Amniotic stem cell (primary cell): ENCODE measurements at regions not wholly inside any gene's neighbourhood (a gene's known extent, or its start where the extent isn't known, plus 50 kb on each side); places are given as distances from the start of the nearest gene placed in this dataset.
"Not testable (repeated sequence)": the region's sequence is repeated elsewhere in the genome, so short reads cannot be mapped to it uniquely, and the experiment has no call there.

Source experiments
- DNase-seq: peaks from one replicate; lab custom pipeline; 2025; lab: John Stamatoyannopoulos, UW

DNA sequence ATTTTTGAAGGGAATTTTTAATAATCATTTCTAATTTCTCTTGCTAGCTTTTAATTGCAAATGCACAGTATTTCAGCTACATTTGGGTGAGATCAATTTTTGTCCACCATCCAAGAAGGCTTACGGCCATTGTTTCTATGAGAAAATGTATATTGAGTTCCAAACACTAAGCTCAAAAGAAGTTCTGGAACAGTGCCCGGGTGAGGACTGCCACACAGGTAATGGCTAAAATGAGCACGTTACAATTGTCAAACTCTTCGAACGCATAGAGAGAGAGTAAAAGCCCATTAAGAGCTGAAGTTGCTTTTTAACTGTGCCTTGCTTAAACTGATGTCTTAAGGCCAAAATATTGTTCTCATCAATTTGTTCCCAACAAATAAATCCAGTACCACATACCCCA lies 755.0 kb downstream of the DIAPH3 start:
- DNase-seq, result no peak

DNA sequence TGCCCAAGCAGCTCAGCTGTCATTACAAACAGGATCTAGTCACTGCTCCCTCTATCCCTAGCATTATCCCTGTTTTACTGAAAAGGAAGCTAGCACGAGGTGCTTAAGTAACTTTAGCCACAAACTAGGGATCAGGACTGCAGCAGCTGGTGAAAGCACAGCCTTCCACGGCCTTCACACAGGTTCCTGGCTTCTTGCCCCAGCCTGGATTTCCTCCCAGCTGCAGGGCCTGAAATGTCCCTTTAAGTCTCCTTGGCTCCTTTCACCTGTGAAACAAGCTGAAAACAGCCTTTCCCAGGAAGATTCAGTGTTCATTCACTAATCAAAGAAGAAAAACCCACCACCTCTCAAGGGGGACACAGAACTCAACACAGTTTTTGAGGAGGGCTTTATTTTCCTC lies 754.5 kb downstream of the DIAPH3 start:
- no peak for DNase-seq

DNA sequence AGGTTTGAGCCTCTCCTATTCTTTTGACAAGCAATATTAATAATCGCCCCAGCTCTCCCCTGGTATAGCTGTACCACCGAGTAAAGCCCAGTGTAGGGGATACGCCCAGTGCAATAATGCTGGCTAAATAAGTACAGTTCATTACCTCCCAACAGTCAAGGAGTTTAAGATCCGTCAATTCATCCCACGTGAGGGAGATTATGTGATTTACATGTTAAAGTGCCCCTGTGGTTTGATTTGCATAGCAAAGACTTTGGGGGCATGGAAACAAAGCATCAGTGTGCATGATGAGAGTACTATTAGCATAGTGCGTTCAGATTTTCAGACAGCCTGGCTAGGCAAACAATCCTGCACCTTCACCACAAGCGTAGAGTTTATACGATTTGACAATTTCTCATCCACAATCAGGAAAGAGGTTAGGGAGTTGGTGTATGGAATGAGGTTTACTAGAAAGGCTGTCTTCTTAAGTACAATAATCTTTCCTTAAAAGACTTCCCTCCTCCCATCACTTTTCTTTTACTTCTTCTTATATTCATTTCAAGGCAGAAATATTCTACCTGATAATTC lies 754.0 kb downstream of the DIAPH3 start:
- no peak for DNase-seq

DNA sequence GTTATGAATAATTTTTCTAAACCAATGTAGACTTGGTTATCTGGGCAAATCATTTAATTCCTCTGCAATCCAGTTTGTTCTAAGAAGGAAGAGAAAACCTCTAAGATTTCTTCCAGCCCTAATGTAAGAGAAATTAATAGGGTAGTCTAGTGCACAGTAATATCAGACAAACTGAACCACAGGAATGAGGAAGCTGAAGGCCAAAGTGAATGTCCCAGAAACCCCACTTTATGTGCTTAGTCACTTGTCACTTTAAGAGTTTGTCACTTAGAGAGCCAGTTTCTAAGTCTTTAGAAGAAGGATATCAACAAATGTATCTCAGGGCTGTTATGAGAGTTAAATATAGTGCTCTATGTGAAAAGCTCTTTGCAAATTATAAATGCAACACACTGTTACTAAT lies 750.6 kb downstream of the DIAPH3 start:
- DNase-seq, result no peak

DNA sequence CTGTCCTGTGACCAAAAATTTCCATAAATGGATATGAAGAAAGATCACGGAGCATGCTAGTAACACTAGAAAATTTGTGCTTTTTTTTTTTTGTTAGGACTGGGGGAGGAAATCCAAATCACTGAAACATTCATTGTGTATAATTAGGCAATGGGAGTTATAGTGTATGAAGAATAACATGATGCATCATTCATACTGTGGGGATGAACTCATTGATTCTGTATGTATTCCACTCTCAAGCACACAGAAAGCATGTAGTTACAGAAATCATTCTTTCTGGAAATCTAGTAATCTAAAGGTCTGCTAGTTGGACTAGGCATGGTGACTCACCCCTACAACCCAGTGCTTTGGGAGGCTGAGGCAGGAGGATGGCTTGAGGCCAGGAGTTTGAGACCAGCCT lies 749.7 kb downstream of the DIAPH3 start:
- no peak for DNase-seq

DNA sequence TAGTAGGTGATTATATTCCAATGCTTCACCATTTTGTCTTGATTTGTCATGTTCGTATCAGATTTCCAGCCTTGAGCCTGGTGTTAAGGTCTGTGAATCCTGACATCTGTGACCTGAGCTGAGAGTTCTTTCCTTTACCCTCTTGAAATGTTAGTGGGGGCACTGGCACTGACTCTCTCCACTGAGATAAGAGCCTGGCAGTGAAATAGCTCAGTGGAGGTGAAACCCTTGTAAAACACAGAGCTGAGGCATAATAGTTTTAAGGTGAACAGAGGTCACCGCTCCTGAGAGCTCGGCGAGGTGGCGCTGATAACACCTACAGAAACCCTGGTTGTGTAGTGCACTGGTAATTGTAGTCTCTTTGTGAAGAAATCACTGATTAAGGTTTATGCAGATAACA lies 748.2 kb downstream of the DIAPH3 start:
- DNase-seq, result no peak

DNA sequence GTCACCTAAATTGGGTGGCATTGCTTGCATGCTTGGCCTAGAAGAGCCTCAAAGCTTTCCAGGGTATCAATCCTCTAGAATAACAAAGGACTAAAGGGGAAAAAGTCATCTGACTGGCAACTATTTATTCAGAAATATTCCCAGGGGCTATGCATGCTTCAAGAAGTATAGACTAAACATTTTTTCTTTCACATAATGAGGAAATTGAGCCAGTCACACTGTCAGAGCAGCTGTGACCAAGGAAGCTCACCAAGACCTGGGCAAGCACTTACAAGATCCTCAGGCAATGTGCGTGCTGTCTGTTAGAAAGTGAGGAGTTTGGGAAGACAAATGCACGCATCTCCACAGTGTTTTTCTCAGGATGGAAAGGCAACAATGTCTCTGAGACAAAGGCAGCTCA lies 747.2 kb downstream of the DIAPH3 start:
- no peak for DNase-seq

DNA sequence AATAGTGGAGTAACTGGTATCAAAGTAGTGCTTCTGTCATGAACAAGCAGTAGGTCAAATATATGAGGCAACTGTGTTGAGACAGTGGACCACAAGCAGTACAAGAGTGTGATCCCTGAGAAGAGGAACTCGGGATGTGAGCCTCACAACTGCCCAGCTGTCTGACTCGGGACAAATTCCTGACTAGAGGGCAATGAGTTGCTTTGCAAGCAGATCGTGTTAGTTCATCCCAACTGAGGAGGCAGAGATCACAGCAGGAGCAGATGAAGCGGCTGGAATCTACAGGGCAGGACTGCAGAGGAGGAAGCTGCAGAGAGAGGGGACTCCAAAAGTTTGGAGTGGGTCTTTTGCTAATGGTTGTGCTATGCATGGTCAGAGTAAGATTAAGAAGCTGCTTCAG lies 741.1 kb downstream of the DIAPH3 start:
- no peak for DNase-seq

DNA sequence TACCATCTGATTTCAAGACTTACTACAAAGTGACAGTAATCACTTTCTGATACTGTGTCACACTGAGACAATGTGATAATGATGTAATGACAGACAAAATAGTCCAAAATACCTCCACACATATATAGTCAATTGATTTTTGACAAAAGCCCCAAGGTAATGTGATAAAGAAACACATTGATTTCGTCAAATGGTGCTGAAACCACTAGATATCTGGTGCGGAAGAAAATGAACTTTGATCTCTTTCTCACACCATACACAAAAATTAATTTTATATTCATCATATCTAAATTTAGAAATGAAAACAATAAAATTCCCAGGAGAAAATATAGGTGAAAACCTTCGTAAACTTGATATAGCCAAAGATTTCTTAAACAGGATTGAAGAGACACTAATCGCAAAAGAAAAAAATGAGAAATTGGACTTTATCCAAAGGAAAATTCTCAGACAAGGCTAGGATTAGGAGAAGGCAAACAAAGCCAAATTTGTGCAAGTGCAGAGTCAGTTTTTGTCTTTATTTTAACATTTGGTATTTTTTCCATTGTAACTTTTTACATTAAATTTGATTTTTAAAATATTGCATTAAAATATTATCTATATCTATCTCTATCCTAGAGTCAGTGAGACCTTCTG lies 739.9 kb downstream of the DIAPH3 start:
- DNase-seq, result no peak

DNA sequence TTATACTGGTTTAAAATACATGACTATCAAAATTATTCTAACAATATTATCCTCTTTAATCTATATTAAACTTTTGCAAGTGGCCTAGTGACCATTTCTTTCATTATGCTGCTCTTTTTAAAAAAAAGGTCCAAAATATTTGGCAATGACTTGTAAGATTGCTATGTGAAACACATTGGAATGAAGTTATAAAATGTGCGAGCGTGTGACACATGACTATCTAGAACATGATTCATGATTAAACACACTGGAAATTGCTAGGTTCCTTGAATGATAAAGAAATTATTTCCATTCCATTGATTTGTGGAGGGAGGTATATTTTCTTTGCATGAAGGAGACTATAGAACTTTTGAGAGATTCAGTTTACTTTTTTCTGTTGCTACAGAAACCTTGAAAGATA lies 739.1 kb downstream of the DIAPH3 start:
- DNase-seq, result peak; percentile 26

DNA sequence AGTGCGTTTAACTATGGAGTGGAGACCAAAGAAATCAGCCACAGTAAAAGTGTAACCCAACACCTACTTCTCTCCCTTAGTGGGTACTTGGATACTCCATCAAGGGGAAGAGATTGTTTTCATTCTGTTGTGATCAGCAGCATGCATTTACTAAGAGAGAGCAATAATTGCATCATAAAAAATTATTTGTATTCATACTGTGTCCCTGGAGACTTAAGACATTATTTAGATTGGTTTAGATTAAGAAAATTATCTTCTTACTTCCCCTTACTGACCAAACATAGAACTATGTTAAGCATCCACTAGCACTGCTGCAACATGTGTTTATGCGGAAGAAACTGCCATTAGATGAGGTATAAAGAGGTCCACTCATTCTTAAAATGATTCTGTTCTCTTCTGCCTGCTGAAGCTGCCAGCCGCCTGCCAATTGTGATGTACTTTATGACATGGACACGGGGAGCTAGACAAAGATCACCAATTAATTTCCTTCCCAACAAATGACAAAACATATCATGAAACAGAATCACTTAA lies 738.5 kb downstream of the DIAPH3 start:
- DNase-seq, result no peak

DNA sequence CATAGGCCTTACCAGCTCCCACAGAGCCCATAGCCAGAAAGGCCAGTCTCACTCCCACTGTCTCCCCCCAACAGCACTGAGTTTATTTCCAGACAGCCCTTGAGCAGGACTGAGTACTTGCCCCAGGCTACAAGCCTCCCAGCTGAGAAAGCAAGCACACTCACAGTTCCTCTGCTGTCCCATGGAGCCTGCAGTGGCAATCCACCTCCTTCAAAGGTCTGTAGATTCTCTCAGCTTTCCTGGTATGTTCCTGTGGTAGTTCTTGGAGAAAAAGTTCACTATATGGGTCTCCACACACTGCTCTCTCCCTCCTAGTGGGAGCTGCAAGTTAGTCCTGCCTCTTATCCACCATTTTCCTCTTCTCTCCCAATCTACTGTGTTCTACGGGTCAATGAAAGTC lies 728.7 kb downstream of the DIAPH3 start:
- no peak for DNase-seq

DNA sequence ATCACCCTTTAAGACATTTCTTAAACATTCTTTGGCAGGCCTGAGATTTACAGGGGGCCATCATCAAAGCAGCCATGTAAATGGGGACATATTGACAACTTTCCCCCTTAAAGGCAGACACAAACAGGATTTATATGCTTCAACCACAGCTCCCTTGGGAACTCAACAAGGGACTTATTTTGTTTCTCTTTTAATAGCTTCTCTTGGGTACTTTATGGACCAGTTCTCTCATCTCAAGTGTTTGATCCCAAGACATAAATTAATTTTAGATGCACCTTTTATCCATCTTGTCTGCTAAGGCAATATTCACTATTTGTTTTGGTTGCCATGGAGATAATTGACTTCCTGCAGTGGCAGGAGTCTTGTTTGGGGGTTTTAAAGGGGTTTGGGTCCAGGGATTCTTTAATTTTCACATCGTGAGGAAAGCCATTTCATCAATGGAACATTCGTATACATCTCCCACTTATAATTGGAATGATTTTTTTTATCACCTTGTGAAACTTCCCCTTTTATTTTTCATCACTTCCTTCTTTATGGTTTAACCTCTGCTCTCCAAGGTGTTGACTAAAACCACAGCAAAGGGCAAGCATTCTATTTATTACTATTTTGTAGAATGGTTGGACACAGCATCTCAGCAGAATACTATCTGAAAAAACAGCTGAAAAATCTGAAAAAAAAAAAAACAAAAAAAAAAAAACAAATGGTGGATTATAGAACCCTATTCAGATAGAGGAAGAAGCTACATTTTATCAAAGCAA lies 726.0 kb downstream of the DIAPH3 start:
- DNase-seq, result no peak

DNA sequence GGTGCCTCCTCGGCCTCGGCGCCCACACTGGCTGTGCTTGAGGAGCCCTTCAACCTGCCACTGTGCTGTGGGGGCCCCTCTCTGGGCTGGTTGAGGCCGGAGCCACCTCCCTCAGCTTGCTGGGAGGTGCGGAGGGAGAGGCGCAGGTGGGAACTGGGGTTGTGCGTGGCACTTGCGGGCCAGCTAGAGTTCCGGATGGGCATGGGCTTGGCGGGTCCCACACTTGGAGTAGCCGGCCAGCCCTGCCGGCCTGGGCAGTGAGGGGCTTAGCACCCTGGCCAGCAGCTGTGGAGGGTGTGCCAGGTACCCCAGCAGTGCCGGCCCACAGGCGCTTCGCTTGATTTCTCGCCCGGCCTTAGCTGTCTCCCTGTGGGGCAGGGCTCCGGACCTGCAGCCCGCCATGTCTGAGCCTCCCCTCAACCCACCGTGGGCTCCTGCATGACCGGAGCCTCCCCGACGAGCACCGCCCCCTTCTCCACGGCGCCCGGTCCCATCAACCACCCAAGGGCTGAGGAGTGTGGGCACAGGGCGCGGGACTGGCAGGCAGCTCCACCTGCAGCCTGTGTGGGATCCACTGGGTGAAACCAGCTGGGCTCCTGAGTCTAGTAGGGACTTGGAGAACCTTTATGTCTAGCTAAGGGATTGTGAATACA lies 723.8 kb downstream of the DIAPH3 start:
- no peak for DNase-seq

DNA sequence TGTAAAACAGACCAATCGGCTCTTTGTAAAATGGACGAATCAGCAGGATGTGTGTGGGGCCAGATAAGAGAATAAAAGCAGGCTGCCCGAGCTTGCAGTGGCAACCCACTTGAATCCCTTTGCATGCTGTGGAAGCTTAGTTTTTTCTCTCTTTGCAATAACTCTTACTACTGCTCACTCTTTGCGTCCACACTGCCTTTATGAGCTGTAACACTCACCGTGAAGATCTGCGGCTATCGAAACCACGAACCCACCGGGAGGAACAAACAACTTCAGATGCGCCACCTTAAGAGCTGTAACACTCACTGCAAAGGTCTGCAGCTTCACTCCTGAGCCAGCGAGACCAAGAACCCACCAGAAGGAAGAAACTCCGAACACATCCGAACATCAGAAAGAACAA lies 722.7 kb downstream of the DIAPH3 start:
- DNase-seq, result not testable (repeated sequence)

DNA sequence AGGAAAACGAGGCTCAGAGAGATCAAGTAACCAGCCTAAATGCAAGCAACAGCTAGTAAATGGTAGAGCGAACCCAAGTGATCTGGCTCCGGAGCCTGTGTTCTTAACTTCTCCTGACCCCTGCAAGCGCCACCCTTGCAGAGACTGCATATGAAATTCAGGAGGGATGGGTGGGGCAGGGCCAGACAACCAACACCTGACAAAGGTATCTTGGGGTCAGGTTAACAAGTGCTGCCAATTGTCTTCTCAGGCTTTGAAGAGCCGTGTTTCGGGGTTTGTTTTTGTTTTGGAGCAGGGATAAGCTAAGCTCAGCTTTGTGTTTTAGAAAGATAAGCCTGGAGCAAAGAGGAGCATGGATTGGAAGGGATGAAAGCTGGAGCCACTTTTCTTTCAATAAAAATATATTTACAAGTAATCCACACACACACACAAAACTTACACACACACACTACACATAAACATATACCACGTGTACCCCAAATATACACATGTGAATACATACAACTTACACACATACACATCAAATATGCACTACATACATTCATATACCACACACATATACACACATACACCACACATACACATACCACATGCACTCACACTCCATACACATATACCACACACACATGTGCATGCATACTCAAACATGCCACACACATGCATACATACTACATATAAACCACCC lies 722.0 kb downstream of the DIAPH3 start:
- DNase-seq, result no peak

DNA sequence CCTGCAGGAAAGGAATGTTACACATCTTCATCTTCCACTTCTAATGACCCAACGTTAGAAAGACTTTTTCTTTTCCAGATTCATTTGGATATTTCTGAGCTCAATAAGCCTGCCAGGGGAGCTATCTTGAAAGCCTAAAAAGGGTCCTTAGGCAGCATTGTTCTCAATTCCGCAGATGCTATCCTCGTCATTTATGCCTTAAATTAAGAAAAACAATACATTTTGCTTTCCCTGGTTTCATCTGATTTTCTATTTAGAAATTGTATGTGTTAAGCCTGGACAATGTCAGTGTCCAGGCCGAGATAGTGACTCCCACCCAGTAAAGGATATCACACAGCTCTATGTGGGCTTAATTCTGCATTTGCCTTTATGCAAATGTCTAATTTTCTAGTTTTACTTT lies 721.3 kb downstream of the DIAPH3 start:
- DNase-seq, result no peak

DNA sequence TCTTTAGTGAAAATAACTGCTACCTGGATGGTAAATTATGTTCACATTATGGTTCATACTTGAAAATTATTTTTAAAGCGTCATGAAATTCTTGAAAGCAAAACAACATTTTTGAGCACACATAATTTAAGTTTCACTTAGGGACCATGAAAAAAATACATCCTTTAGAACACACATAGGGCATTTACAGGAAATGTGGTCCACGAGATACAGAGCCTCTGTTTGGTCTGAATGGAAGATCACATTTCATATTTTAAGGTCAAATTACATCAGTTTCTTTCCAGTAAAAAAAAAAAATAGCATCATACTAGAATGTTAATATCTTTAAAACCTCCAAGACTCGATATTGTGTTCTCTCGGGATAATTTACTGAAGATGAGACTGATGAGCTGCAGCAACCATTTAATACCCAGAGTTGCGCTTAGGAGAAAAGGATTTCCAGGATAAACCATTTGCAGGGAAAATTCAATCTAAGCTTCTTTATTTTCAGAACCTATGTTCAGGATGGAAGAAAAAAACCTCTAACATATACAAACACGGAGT lies 720.7 kb downstream of the DIAPH3 start:
- no peak for DNase-seq

DNA sequence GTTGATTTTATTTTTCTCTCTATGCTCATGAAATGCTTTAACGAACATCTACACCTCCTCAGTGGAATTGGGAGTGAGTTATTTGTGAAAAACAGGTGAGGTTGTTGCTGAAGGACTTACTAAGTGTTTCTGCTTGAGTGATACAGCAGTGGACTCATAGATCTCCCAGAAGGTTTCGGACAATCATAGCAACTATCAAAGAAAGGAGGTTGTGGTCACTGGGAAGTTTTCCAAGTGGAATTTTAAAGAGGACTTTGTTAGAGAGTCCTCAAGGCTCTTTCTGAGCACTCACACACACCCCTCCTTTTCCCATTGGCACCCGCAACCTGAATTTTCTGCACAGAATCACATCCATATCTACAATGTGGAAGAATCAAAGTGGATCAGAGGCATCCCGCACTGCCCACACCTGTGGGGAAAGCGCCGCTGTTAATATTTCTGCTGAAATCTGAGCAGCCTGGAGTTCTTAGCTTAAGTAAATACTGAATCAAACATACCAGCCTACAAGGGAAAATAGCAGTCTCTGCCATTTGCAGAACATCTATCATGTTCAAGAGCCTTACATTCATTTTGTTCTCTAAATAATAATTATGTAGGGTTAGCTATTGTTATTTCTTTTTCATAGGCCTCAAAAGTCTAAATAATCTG lies 719.4 kb downstream of the DIAPH3 start:
- no peak for DNase-seq

DNA sequence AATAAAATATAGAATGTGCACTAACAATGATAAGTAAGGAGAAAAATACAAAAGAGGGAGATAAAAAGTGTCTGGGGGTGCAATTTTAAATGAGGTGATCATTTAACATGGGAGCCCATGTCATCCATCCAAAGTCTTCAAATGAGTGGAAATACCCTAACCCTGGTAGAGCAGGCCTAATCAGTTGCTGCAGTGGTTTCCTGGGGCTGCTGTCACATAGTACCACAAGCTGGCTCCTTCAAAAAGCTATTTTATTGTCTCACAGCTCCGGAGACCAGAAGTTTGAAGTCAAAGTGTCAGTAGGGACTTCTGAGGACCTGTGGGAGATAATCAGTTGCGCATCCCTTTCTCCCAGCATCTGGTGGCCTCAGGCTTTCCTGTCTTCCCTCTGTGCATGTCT lies 717.9 kb downstream of the DIAPH3 start:
- DNase-seq, result no peak

DNA sequence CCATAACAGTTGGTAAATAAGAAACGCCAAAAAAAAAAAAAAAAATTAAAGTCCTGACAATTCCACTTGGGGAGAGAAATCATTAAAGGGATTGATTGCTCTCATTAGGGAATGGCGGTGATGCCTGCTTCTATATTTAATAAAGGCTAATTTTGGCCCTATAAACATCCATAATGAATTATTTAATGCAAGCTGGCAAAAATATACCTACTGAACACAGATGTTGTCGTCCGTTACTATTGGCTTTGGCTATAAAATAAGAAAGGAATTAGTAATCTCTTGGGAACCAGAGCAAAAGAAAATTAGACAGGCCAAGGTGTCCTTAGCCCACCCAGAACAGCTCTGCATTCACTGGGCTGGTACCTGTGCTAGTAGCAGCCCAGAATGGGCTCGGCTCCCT lies 717.3 kb downstream of the DIAPH3 start:
- DNase-seq, result no peak

DNA sequence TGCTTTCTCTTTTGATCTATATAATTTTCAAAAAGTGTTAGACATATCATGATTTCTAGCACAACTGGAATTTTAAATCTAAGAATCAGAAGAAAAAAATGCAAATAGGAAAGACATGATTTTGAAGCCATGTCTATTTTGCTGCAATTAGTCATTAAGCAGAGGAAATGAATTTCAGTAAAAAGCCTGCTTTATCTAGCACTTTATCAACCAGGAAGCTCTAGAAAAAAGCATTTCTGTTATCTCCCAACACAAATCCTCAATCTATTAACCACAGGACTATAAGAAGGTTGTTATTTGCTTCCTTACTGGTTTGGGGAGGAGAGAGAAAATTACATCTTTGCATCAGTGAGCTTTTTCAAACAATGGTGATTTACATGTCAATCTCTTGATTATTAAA lies 716.7 kb downstream of the DIAPH3 start:
- no peak for DNase-seq
